Esophagus muscularis mucosa (tissue), 3 donors: ENCODE measurements at regions not wholly inside any gene's neighbourhood (a gene's known extent, or its start where the extent isn't known, plus 50 kb on each side); places are given as distances from the start of the nearest gene placed in this dataset.

Experiments
- CTCF ChIP-seq, 3 experiments: fragments of 200-600 bp in 2 of 3; fragments of 450-650 bp in 1 of 3; sonication (generic) in 2 of 3; IDR thresholded peaks; one replicate each; pipeline ENCODE4 v1.5.1; 2017 to 2019; ENCODE audit warnings: antibody characterized with exemption in 3 of 3, mild to moderate bottlenecking in 2 of 3, moderate library complexity in 1 of 3
- POLR2A ChIP-seq: fragments of 450-650 bp; IDR thresholded peaks from one replicate; pipeline ENCODE4 v1.6.1; 2017; ENCODE audit warnings: antibody characterized with exemption, moderate library complexity, mild to moderate bottlenecking, low read depth

- TF ChIP-seq CTCF (IDR thresholded peaks at IDR 0.05) (no peak), POLR2A (no peak)
Observed at GRCh38 chr9:136603216-136603615, 57.4 kb upstream of the NOTCH1 start.
